Activated naive CD8-positive, alpha-beta T cell treated with anti-CD3 and anti-CD28 coated beads for 36 hours (primary cell): ENCODE measurements at regions not wholly inside any gene's neighbourhood (a gene's known extent, or its start where the extent isn't known, plus 50 kb on each side); places are given as distances from the start of the nearest gene placed in this dataset.

Experiments
- DNase-seq: peaks from one replicate; pipeline ENCODE4 v3.0.0; 2021
- H3K27ac Mint-ChIP-seq: one replicate; pipeline ENCODE4 v1.8.0; 2022; ENCODE audit warnings: mild to moderate bottlenecking, moderate library complexity, mixed read lengths
- H3K27me3 Mint-ChIP-seq: one replicate; pipeline ENCODE4 v1.8.0; 2022; ENCODE audit warnings: mild to moderate bottlenecking, mixed read lengths
- H3K36me3 Mint-ChIP-seq: one replicate; pipeline ENCODE4 v1.8.0; 2021; ENCODE audit warnings: mild to moderate bottlenecking, mixed read lengths
- H3K4me1 Mint-ChIP-seq: one replicate; pipeline ENCODE4 v1.8.0; 2021; ENCODE audit warnings: mixed read lengths
- H3K4me3 Mint-ChIP-seq: one replicate; pipeline ENCODE4 v1.8.0; 2022; ENCODE audit warnings: mild to moderate bottlenecking, moderate library complexity, mixed read lengths
- H3K9me3 Mint-ChIP-seq: one replicate; pipeline ENCODE4 v1.8.0; 2022; ENCODE audit warnings: mixed read lengths

- H3K27me3 Mint-ChIP-seq, result no peaks in the 10 kb centered on the region
- no peak overlapping the region for H3K4me3 Mint-ChIP-seq
- no peaks in the 10 kb centered on the region for H3K9me3 Mint-ChIP-seq
- H3K27ac Mint-ChIP-seq, result no peak overlapping the region
- peaks cover 39% of the 10 kb centered on the region for H3K4me1 Mint-ChIP-seq
- DNase-seq, result no peak
- peaks cover 7% of the 10 kb centered on the region for H3K36me3 Mint-ChIP-seq
Measured at GRCh38 chrX:10086676-10087075, 70.1 kb upstream of the CLCN4 start.

- peaks cover 39% of the 10 kb centered on the region for H3K4me1 Mint-ChIP-seq
- DNase-seq, result no peak
- no peak overlapping the region for H3K27ac Mint-ChIP-seq
- H3K9me3 Mint-ChIP-seq, result no peaks in the 10 kb centered on the region
- peaks cover 7% of the 10 kb centered on the region for H3K36me3 Mint-ChIP-seq
- H3K27me3 Mint-ChIP-seq, result no peaks in the 10 kb centered on the region
- no peak overlapping the region for H3K4me3 Mint-ChIP-seq
Measured at GRCh38 chrX:10087391-10087790, 69.4 kb upstream of the CLCN4 start.

- no peaks in the 10 kb centered on the region for H3K27me3 Mint-ChIP-seq
- H3K9me3 Mint-ChIP-seq, result no peaks in the 10 kb centered on the region
- H3K4me1 Mint-ChIP-seq, result peaks cover 23% of the 10 kb centered on the region
- H3K36me3 Mint-ChIP-seq, result peaks cover 5% of the 10 kb centered on the region
- no peak overlapping the region for H3K4me3 Mint-ChIP-seq
- H3K27ac Mint-ChIP-seq, result no peak overlapping the region
- no peak for DNase-seq
Measured at GRCh38 chrX:10089378-10089795, 67.4 kb upstream of the CLCN4 start.

GRCh38 chrX:10090319-10090718, 66.5 kb upstream of the CLCN4 start:
- H3K4me3 Mint-ChIP-seq, result no peak overlapping the region
- H3K27me3 Mint-ChIP-seq, result no peaks in the 10 kb centered on the region
- peaks cover 20% of the 10 kb centered on the region for H3K4me1 Mint-ChIP-seq
- DNase-seq, result no peak
- peaks cover 4% of the 10 kb centered on the region for H3K36me3 Mint-ChIP-seq
- H3K27ac Mint-ChIP-seq, result no peak overlapping the region
- no peaks in the 10 kb centered on the region for H3K9me3 Mint-ChIP-seq

GRCh38 chrX:10095246-10095645, 61.5 kb upstream of the CLCN4 start:
- H3K4me1 Mint-ChIP-seq, result peaks cover 37% of the 10 kb centered on the region
- no peak overlapping the region for H3K27ac Mint-ChIP-seq
- H3K36me3 Mint-ChIP-seq, result peaks cover 17% of the 10 kb centered on the region
- no peak for DNase-seq
- no peak overlapping the region for H3K4me3 Mint-ChIP-seq
- H3K9me3 Mint-ChIP-seq, result no peaks in the 10 kb centered on the region
- no peaks in the 10 kb centered on the region for H3K27me3 Mint-ChIP-seq

GRCh38 chrX:10095698-10096432, 60.9 kb upstream of the CLCN4 start:
- H3K27ac Mint-ChIP-seq, result peak overlapping the region; percentile 85
- peaks cover 20% of the 10 kb centered on the region for H3K36me3 Mint-ChIP-seq
- H3K4me1 Mint-ChIP-seq, result peaks cover 43% of the 10 kb centered on the region
- DNase-seq, result no peak
- no peaks in the 10 kb centered on the region for H3K27me3 Mint-ChIP-seq
- no peaks in the 10 kb centered on the region for H3K9me3 Mint-ChIP-seq
- H3K4me3 Mint-ChIP-seq, result peak overlapping the region; percentile 40

GRCh38 chrX:10098270-10098713, 58.5 kb upstream of the CLCN4 start:
- no peaks in the 10 kb centered on the region for H3K9me3 Mint-ChIP-seq
- peak overlapping the region; percentile 96 for H3K27ac Mint-ChIP-seq
- peak overlapping the region; percentile 81 for H3K4me3 Mint-ChIP-seq
- peaks cover 43% of the 10 kb centered on the region for H3K4me1 Mint-ChIP-seq
- H3K27me3 Mint-ChIP-seq, result no peaks in the 10 kb centered on the region
- peaks cover 28% of the 10 kb centered on the region for H3K36me3 Mint-ChIP-seq
- DNase-seq, result peak; percentile 59

GRCh38 chrX:10099411-10099810, 57.4 kb upstream of the CLCN4 start:
- peaks cover 31% of the 10 kb centered on the region for H3K36me3 Mint-ChIP-seq
- H3K4me3 Mint-ChIP-seq, result peak overlapping the region; percentile 81
- DNase-seq, result no peak
- no peaks in the 10 kb centered on the region for H3K9me3 Mint-ChIP-seq
- H3K4me1 Mint-ChIP-seq, result peaks cover 43% of the 10 kb centered on the region
- no peaks in the 10 kb centered on the region for H3K27me3 Mint-ChIP-seq
- H3K27ac Mint-ChIP-seq, result peak overlapping the region; percentile 96

- Mint-ChIP-seq H3K27ac (no peak overlapping the region), H3K36me3 (peaks cover 30% of the 10 kb centered on the region), H3K9me3 (no peaks in the 10 kb centered on the region), H3K4me3 (no peak overlapping the region), H3K4me1 (peaks cover 38% of the 10 kb centered on the region), H3K27me3 (no peaks in the 10 kb centered on the region)
- DNase-seq, result no peak
Measured at GRCh38 chrX:10101269-10101668, 55.5 kb upstream of the CLCN4 start.

GRCh38 chrX:10102046-10102704, 54.6 kb upstream of the CLCN4 start:
- Mint-ChIP-seq H3K4me3 (no peak overlapping the region), H3K27me3 (no peaks in the 10 kb centered on the region), H3K27ac (peak overlapping the region; percentile 25), H3K4me1 (peaks cover 41% of the 10 kb centered on the region), H3K36me3 (peaks cover 26% of the 10 kb centered on the region), H3K9me3 (no peaks in the 10 kb centered on the region)
- no peak for DNase-seq

GRCh38 chrX:10103023-10103422, 53.8 kb upstream of the CLCN4 start:
- peaks cover 41% of the 10 kb centered on the region for H3K4me1 Mint-ChIP-seq
- no peaks in the 10 kb centered on the region for H3K9me3 Mint-ChIP-seq
- DNase-seq, result no peak
- H3K27me3 Mint-ChIP-seq, result no peaks in the 10 kb centered on the region
- H3K4me3 Mint-ChIP-seq, result no peak overlapping the region
- H3K36me3 Mint-ChIP-seq, result peaks cover 26% of the 10 kb centered on the region
- H3K27ac Mint-ChIP-seq, result no peak overlapping the region

- H3K27me3 Mint-ChIP-seq, result no peaks in the 10 kb centered on the region
- H3K9me3 Mint-ChIP-seq, result peaks cover 1% of the 10 kb centered on the region
- peaks cover 27% of the 10 kb centered on the region for H3K36me3 Mint-ChIP-seq
- peak overlapping the region; percentile 54 for H3K27ac Mint-ChIP-seq
- DNase-seq, result no peak
- H3K4me3 Mint-ChIP-seq, result no peak overlapping the region
- peaks cover 44% of the 10 kb centered on the region for H3K4me1 Mint-ChIP-seq
Measured at GRCh38 chrX:10104958-10105658, 51.7 kb upstream of the CLCN4 start.

- no peaks in the 10 kb centered on the region for H3K27me3 Mint-ChIP-seq
- peaks cover 50% of the 10 kb centered on the region for H3K4me1 Mint-ChIP-seq
- peaks cover 27% of the 10 kb centered on the region for H3K36me3 Mint-ChIP-seq
- H3K9me3 Mint-ChIP-seq, result peaks cover 1% of the 10 kb centered on the region
- peak overlapping the region; percentile 87 for H3K27ac Mint-ChIP-seq
- peak overlapping the region; percentile 29 for H3K4me3 Mint-ChIP-seq
- peak; percentile 38 for DNase-seq
Measured at GRCh38 chrX:10106806-10107205, 50.0 kb upstream of the CLCN4 start.
